ENCODE measurements at regions not wholly inside any gene's neighbourhood (a gene's known extent, or its start where the extent isn't known, plus 50 kb on each side); places are given as distances from the start of the nearest gene placed in this dataset.

- TF ChIP-seq TAF1 (IDR thresholded peaks at IDR 0.05; ENCODE audit: low read depth, low read length), result no peak
- TF ChIP-seq POLR2A (IDR thresholded peaks at IDR 0.05; ENCODE audit: low read depth, low read length), result no peak
- TF ChIP-seq POLR2AphosphoS5 (IDR thresholded peaks at IDR 0.05; ENCODE audit: low read depth, low read length), result no peak
- no peak for TF ChIP-seq SPI1 (IDR thresholded peaks at IDR 0.05; ENCODE audit: low read depth, low read length)
- no peak for TF ChIP-seq POU2F2 (IDR thresholded peaks at IDR 0.05; ENCODE audit: low read depth, low read length)
- no peak for TF ChIP-seq PAX5 (IDR thresholded peaks at IDR 0.05; ENCODE audit: insufficient read depth, low read length, severe bottlenecking)
Measured at GRCh38 chr12:92061061-92061460, 84.6 kb downstream of the BTG1 start.

Data from GM12891 (cell line).